Tibial artery (tissue), 4 donors: ENCODE measurements at regions not wholly inside any gene's neighbourhood (a gene's known extent, or its start where the extent isn't known, plus 50 kb on each side); places are given as distances from the start of the nearest gene placed in this dataset.

Experiments
- DNase-seq, 2 donors: peaks; one replicate each; pipeline ENCODE4 v3.0.0-alpha.2; 2019
- H3K27ac ChIP-seq, 2 donors: fragments of 200-600 bp; sonication (generic) in 1 of 2; 1 replicate in 1 of 2; 2 replicates in 1 of 2; pipeline ENCODE4 v1.5.1; 2018 to 2019; ENCODE audit warnings: mild to moderate bottlenecking in 1 of 2
- H3K27me3 ChIP-seq, 2 donors: fragments of 200-600 bp; sonication (generic) in 1 of 2; one replicate each; pipeline versions ENCODE4 v1.5.1 to v1.6.0; 2016 to 2019
- H3K36me3 ChIP-seq, 3 donors: fragments of 200-600 bp; sonication (generic) in 2 of 3; one replicate each; pipeline ENCODE4 v1.5.1; 2016 to 2019; ENCODE audit warnings: mild to moderate bottlenecking in 2 of 3
- H3K4me1 ChIP-seq, 4 donors: fragments of 200-600 bp; sonication (generic) in 2 of 4; 1 replicate in 3 of 4; 2 replicates in 1 of 4; pipeline ENCODE4 v1.5.1; 2016 to 2019
- H3K4me3 ChIP-seq, 2 donors: fragments of 200-600 bp; sonication (generic) in 1 of 2; 1 replicate in 1 of 2; 2 replicates in 1 of 2; pipeline ENCODE4 v1.5.1; 2018 to 2019; ENCODE audit warnings: mild to moderate bottlenecking in 2 of 2
- H3K9me3 ChIP-seq, 3 donors: fragments of 200-600 bp; sonication (generic) in 1 of 3; one replicate each; pipeline ENCODE4 v1.5.1; 2016 to 2019
- intact Hi-C: fragments of 100-400 bp; cut with DNase I; formaldehyde crosslinking; loops from one replicate; pipeline ENCODE4 v1.15.0; 2023; ENCODE audit warnings: low total_unique reads
- TF ChIP-seq, protein P1 (sequence below), 2 experiments: fragments of 200-600 bp in 1 of 2; fragments of 450-650 bp in 1 of 2; IDR thresholded peaks; one replicate each; pipeline ENCODE4 v1.5.1; 2017 to 2019; ENCODE audit warnings: antibody characterized with exemption in 2 of 2, mild to moderate bottlenecking in 1 of 2, moderate library complexity in 1 of 2

DNA sequence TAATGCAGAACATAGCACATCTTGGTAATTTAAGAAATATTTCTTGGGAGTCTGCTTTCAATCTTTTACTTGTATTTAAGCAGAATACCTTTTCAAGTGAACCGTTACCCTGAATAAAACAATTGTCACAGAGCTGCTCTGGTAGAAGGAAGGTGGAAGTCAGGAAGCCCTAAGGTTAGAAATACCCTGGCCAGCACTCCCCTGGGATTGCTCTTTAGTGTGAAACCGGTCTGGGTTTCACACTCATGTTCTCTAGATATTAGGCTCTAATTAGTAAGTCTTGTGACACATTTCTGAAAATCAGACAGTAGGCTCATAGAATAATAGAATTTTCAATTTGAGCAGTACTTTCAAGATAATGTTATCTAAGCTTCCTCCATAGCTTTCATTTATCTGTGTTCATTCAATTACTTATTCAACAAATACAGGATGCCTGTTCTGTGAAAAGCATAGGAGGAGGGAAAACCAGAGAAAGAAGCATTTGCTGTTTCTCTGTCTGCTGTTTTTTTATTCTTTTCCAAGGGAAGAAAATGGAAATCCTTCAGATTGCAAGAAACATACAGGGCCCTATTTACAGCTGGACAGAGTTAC, 825.5 kb downstream of the TLR4 start:
- intact Hi-C loops, result no loop called here
- TF ChIP-seq, protein P1, sequence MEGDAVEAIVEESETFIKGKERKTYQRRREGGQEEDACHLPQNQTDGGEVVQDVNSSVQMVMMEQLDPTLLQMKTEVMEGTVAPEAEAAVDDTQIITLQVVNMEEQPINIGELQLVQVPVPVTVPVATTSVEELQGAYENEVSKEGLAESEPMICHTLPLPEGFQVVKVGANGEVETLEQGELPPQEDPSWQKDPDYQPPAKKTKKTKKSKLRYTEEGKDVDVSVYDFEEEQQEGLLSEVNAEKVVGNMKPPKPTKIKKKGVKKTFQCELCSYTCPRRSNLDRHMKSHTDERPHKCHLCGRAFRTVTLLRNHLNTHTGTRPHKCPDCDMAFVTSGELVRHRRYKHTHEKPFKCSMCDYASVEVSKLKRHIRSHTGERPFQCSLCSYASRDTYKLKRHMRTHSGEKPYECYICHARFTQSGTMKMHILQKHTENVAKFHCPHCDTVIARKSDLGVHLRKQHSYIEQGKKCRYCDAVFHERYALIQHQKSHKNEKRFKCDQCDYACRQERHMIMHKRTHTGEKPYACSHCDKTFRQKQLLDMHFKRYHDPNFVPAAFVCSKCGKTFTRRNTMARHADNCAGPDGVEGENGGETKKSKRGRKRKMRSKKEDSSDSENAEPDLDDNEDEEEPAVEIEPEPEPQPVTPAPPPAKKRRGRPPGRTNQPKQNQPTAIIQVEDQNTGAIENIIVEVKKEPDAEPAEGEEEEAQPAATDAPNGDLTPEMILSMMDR (IDR thresholded peaks at IDR 0.05), result no peak
- Histone ChIP-seq H3K9me3 (no peaks in the 10 kb centered on the region), H3K4me3 (no peak overlapping the region), H3K4me1 (peaks cover 0 to 15% (median 0%) of the 10 kb centered on the region in 4 donors), H3K27me3 (no peaks in the 10 kb centered on the region), H3K36me3 (no peaks in the 10 kb centered on the region), H3K27ac (no peak overlapping the region)
- DNase-seq, result no peak

DNA sequence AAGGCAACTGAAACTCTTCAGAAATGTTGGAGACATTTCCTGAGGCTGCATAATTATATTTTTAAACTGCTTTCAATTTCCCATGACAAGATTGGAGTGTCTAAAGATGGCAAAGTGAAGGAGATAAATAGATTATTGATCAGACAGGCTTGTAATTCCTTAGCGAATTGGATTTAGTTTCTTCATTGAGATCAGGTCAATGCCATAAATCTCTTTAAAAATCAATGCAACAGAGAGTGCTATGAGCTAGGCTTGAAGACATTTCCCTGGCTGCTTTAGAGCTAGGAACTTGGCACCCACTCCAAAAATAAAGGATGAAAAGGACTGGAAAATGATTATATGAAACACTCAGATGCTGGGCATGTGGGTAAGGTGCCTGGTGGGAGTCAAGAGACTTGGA, 828.4 kb downstream of the TLR4 start:
- intact Hi-C loops, result no loop called here

DNA sequence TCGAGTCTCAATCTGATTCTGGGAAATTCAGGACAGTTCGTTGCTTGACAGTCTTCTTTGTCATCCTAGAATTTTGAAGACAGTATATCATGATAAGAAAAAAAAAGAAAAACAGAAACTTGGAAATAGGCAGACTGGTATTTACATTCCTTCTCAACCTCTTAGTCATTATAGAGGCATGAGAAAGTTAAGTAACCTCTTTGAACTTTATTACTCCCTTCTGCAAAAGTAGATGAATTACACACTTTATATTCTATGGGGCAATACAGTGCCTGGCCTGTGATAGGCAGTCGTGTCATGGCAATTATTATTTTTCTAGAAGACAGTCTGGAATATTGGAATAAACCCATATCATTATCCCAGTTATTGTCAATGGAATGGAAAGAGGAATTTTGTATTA, 828.9 kb downstream of the TLR4 start:
- no peaks in the 10 kb centered on the region for H3K9me3 ChIP-seq
- H3K27me3 ChIP-seq, result no peaks in the 10 kb centered on the region
- no peak for DNase-seq
- TF ChIP-seq, protein P1 (IDR thresholded peaks at IDR 0.05), result no peak
- no peak overlapping the region for H3K27ac ChIP-seq
- intact Hi-C loops, result no loop called here
- peaks cover 0 to 15% (median 0%) of the 10 kb centered on the region in 4 donors for H3K4me1 ChIP-seq
- no peaks in the 10 kb centered on the region for H3K36me3 ChIP-seq
- no peak overlapping the region for H3K4me3 ChIP-seq

More for the DNA sequence above, 828.4 kb downstream of the TLR4 start:
- no peaks in the 10 kb centered on the region for H3K9me3 ChIP-seq
- no peaks in the 10 kb centered on the region for H3K36me3 ChIP-seq
- no peak for DNase-seq
- H3K27ac ChIP-seq, result no peak overlapping the region
- TF ChIP-seq, protein P1 (IDR thresholded peaks at IDR 0.05), result no peak
- H3K4me1 ChIP-seq, result peaks cover 0 to 15% (median 0%) of the 10 kb centered on the region in 4 donors
- no peaks in the 10 kb centered on the region for H3K27me3 ChIP-seq
- H3K4me3 ChIP-seq, result no peak overlapping the region

DNA sequence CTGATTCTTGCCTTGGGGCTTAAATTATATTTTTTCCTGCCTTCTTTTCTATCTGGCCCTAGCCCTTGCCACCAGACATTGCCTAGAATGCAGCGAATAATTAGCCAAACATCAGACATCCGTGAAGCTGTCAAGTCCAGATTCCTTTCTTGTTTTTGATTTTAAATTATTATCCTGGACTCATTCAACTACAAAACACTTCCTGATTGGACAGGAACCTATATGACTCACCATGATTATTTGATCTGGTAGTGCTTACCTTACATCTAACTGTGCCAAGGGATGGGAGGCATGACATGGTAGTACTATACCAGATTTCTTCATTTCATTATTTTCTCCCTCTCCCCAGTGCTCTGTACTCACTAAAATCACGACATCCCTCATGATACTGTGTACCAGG, 829.6 kb downstream of the TLR4 start:
- Histone ChIP-seq H3K4me3 (no peak overlapping the region), H3K27me3 (no peaks in the 10 kb centered on the region), H3K27ac (no peak overlapping the region), H3K9me3 (no peaks in the 10 kb centered on the region), H3K36me3 (no peaks in the 10 kb centered on the region), H3K4me1 (peaks cover 0 to 11% (median 0%) of the 10 kb centered on the region in 4 donors)
- TF ChIP-seq, protein P1 (IDR thresholded peaks at IDR 0.05), result no peak
- intact Hi-C loops, result no loop called here
- no peak for DNase-seq

DNA sequence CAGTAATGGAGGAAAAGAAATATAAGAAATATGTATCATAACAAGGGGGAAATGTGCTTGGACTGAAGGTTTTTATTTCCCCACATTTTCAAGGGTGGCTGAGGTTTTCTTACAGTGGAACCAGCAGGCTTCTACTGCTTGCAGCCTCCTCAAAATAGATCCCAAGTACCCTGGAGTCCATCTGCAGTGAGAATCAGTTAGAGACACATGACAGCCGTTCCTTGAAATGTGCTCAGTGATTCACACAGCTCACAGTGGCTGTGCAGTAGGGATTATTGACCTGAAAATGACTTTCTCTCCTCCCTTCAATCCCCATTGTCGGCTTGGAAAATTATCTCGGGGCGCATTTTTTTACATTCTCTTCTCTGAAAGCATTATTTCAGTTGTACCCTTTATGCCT, 832.0 kb downstream of the TLR4 start:
- intact Hi-C loops, result no loop called here

More for the DNA sequence above, 832.0 kb downstream of the TLR4 start:
- Histone ChIP-seq H3K27me3 (no peaks in the 10 kb centered on the region), H3K36me3 (no peaks in the 10 kb centered on the region), H3K4me3 (no peak overlapping the region), H3K9me3 (no peaks in the 10 kb centered on the region), H3K4me1 (no peaks in the 10 kb centered on the region), H3K27ac (no peak overlapping the region)
- DNase-seq, result no peak
- TF ChIP-seq, protein P1 (IDR thresholded peaks at IDR 0.05), result no peak
